CD14-positive monocyte (primary cell): ENCODE measurements at regions not wholly inside any gene's neighbourhood (a gene's known extent, or its start where the extent isn't known, plus 50 kb on each side); places are given as distances from the start of the nearest gene placed in this dataset.

Source experiments
- DNase-seq, 3 donors: peaks; one replicate each; pipeline ENCODE4 v3.0.0-alpha.2; 2011 to 2022
- H2AFZ ChIP-seq: 2 replicates; pipeline ENCODE4 v1.6.0; 2012; ENCODE audit warnings: mild to moderate bottlenecking, low read depth, low read length, inconsistent platforms; ENCODE audit not compliant: insufficient read depth, poor library complexity, severe bottlenecking
- H3K27ac ChIP-seq, 2 donors: 1 replicate in 1 of 2; 2 replicates in 1 of 2; pipeline ENCODE4 v1.5.1; 2012 to 2013; ENCODE audit warnings: low read length in 2 of 2, control low read depth in 1 of 2, inconsistent platforms in 1 of 2, low read depth in 1 of 2, mild to moderate bottlenecking in 1 of 2
- H3K27me3 ChIP-seq, 2 donors: one replicate each; pipeline versions ENCODE4 v1.6.0 to v1.6.1; 2011 to 2013; ENCODE audit warnings: low read length in 2 of 2; ENCODE audit not compliant: control insufficient read depth in 2 of 2, insufficient read depth in 2 of 2
- H3K36me3 ChIP-seq, 2 donors: replicated peaks in 1 of 2; 1 replicate in 1 of 2; 2 replicates in 1 of 2; pipeline versions ENCODE4 v1.5.1 to v1.6.1; 2012 to 2013; ENCODE audit warnings: low read length in 2 of 2, control low read depth in 1 of 2, inconsistent platforms in 1 of 2, mild to moderate bottlenecking in 1 of 2; ENCODE audit not compliant: insufficient read depth in 2 of 2, control insufficient read depth in 1 of 2
- H3K4me1 ChIP-seq, 2 donors: 1 replicate in 1 of 2; 2 replicates in 1 of 2; pipeline versions ENCODE4 v1.5.1 to v1.6.1; 2012 to 2013; ENCODE audit warnings: low read length in 2 of 2, control low read depth in 1 of 2, inconsistent platforms in 1 of 2, mild to moderate bottlenecking in 1 of 2, moderate library complexity in 1 of 2; ENCODE audit not compliant: insufficient read depth in 2 of 2, control insufficient read depth in 1 of 2
- H3K4me2 ChIP-seq: replicated peaks from 2 replicates; pipeline ENCODE3; 2012; ENCODE audit warnings: low read length, moderate library complexity, mild to moderate bottlenecking; ENCODE audit not compliant: poor library complexity, severe bottlenecking; ENCODE audit errors: extremely low read depth
- H3K4me3 ChIP-seq, 3 experiments: fragments of 200-600 bp in 1 of 3; sonication (generic) in 1 of 3; replicated peaks in 1 of 3; 1 replicate in 2 of 3; 2 replicates in 1 of 3; pipeline ENCODE4 v1.5.1; 2011 to 2013; ENCODE audit warnings: low read length in 3 of 3, mild to moderate bottlenecking in 3 of 3, control low read depth in 2 of 3, low read depth in 2 of 3, inconsistent platforms in 1 of 3, moderate library complexity in 1 of 3
- H3K79me2 ChIP-seq: 2 replicates; pipeline ENCODE4 v1.6.0; 2012; ENCODE audit warnings: mild to moderate bottlenecking, control low read depth, inconsistent platforms, low read length, moderate library complexity; ENCODE audit not compliant: insufficient read depth
- H3K9ac ChIP-seq: 2 replicates; pipeline ENCODE4 v1.6.0; 2017; ENCODE audit warnings: low read length, mild to moderate bottlenecking; ENCODE audit not compliant: insufficient read depth, poor library complexity, severe bottlenecking
- H3K9me3 ChIP-seq, 2 donors: replicated peaks in 1 of 2; 1 replicate in 1 of 2; 2 replicates in 1 of 2; pipeline versions ENCODE4 v1.5.1 to v1.6.1; 2012 to 2013; ENCODE audit warnings: low read length in 2 of 2, control low read depth in 1 of 2; ENCODE audit not compliant: control insufficient read depth in 1 of 2, insufficient read depth in 1 of 2
- H4K20me1 ChIP-seq: 2 replicates; pipeline ENCODE4 v1.6.0; 2012; ENCODE audit warnings: mild to moderate bottlenecking, low read length, control low read depth, moderate library complexity; ENCODE audit not compliant: insufficient read depth
- H3K27ac Mint-ChIP-seq, 7 donors: one replicate each; pipeline ENCODE4 v1.8.0; 2020; ENCODE audit warnings: mild to moderate bottlenecking in 7 of 7, mixed read lengths in 7 of 7, moderate library complexity in 6 of 7, inconsistent platforms in 2 of 7
- H3K27me3 Mint-ChIP-seq, 3 donors: one replicate each; pipeline ENCODE4 v1.8.0; 2021 to 2022; ENCODE audit warnings: low read depth in 3 of 3, mild to moderate bottlenecking in 3 of 3, mixed read lengths in 3 of 3, moderate library complexity in 3 of 3, inconsistent platforms in 1 of 3
- H3K36me3 Mint-ChIP-seq, 2 donors: one replicate each; pipeline ENCODE4 v1.8.0; 2020; ENCODE audit warnings: mixed read lengths in 2 of 2, inconsistent platforms in 1 of 2, mild to moderate bottlenecking in 1 of 2
- H3K4me1 Mint-ChIP-seq: one replicate; pipeline ENCODE4 v1.8.0; 2020; ENCODE audit warnings: mild to moderate bottlenecking, mixed read lengths
- H3K4me3 Mint-ChIP-seq, 2 donors: one replicate each; pipeline ENCODE4 v1.8.0; 2020; ENCODE audit warnings: mild to moderate bottlenecking in 2 of 2, mixed read lengths in 2 of 2, moderate library complexity in 1 of 2
- H3K9me3 Mint-ChIP-seq, 7 donors: one replicate each; pipeline ENCODE4 v1.8.0; 2020 to 2022; ENCODE audit warnings: mixed read lengths in 7 of 7, mild to moderate bottlenecking in 6 of 7, moderate library complexity in 6 of 7, inconsistent platforms in 2 of 7
- WGBS: methylation state at CpG from one replicate; pipeline ENCODE4 v1.1.5; 2013; ENCODE audit warnings: missing lambda C conversion rate; ENCODE audit not compliant: insufficient coverage; 5-methylcytosine and 5-hydroxymethylcytosine counted together
- intact Hi-C, 2 donors: fragments of 100-400 bp; cut with micrococcal nuclease; formaldehyde crosslinking; loops; one replicate each; pipeline versions ENCODE4 v1.15.0 to v1.15.1; 2023
- TF ChIP-seq, protein P1 (sequence below): fragments of 200-600 bp; IDR thresholded peaks from one replicate; pipeline ENCODE4 v1.8.0; 2022; ENCODE audit warnings: antibody characterized with exemption, mild to moderate bottlenecking

DNA sequence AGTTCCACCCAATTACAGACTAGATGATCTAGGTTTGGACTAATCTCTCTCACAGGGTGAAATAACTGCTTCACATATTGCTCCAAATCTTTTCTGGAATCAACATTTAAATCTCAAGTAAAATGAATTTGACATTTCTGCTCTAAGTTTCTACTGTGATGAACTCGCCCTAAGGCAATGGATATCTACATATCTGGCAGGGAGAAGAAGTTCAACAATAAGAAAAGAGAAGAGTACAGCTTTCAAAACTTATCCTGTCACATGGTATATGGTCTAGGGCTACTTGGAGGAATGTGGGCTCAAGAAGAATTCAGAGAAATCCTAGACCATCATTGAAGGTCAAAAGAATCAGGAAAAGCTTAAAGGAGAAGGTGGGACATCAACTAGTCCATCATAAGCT is 440.2 kb downstream of the MBD2 start:
- WGBS = no CpG with 5 or more reads among the region's 1 CpG
- H3K27me3 ChIP-seq = no peaks in the 10 kb centered on the region
- no peak overlapping the region for H3K4me3 Mint-ChIP-seq
- no peaks in the 10 kb centered on the region for H3K4me1 Mint-ChIP-seq
- no peaks in the 10 kb centered on the region for H3K4me1 ChIP-seq
- H3K36me3 ChIP-seq = no peaks in the 10 kb centered on the region
- TF ChIP-seq, protein P1, sequence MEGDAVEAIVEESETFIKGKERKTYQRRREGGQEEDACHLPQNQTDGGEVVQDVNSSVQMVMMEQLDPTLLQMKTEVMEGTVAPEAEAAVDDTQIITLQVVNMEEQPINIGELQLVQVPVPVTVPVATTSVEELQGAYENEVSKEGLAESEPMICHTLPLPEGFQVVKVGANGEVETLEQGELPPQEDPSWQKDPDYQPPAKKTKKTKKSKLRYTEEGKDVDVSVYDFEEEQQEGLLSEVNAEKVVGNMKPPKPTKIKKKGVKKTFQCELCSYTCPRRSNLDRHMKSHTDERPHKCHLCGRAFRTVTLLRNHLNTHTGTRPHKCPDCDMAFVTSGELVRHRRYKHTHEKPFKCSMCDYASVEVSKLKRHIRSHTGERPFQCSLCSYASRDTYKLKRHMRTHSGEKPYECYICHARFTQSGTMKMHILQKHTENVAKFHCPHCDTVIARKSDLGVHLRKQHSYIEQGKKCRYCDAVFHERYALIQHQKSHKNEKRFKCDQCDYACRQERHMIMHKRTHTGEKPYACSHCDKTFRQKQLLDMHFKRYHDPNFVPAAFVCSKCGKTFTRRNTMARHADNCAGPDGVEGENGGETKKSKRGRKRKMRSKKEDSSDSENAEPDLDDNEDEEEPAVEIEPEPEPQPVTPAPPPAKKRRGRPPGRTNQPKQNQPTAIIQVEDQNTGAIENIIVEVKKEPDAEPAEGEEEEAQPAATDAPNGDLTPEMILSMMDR = no peak
- H3K9me3 Mint-ChIP-seq = peaks cover 0 to 12% (median 1%) of the 10 kb centered on the region in 7 donors
- no peak overlapping the region for H3K27ac Mint-ChIP-seq
- H4K20me1 ChIP-seq = no peaks in the 10 kb centered on the region
- no peak for DNase-seq
- no peaks in the 10 kb centered on the region for H3K79me2 ChIP-seq
- no peak overlapping the region for H3K4me3 ChIP-seq
- H3K4me2 ChIP-seq = no peak overlapping the region
- intact Hi-C loops = no loop called here
- H3K9ac ChIP-seq = no peak overlapping the region
- H2AFZ ChIP-seq = no peak overlapping the region
- no peaks in the 10 kb centered on the region for H3K36me3 Mint-ChIP-seq
- H3K9me3 ChIP-seq = no peaks in the 10 kb centered on the region
- H3K27ac ChIP-seq = no peak overlapping the region
- H3K27me3 Mint-ChIP-seq = no peaks in the 10 kb centered on the region

- H3K4me2 ChIP-seq = no peak overlapping the region
- no peaks in the 10 kb centered on the region for H3K79me2 ChIP-seq
- H4K20me1 ChIP-seq = no peaks in the 10 kb centered on the region
- TF ChIP-seq, protein P1 = no peak
- H3K27me3 Mint-ChIP-seq = no peaks in the 10 kb centered on the region
- no peaks in the 10 kb centered on the region for H3K4me1 Mint-ChIP-seq
- no peak overlapping the region for H3K27ac ChIP-seq
- intact Hi-C loops = no loop called here
- H3K4me1 ChIP-seq = no peaks in the 10 kb centered on the region
- no peaks in the 10 kb centered on the region for H3K36me3 ChIP-seq
- peaks cover 3 to 5% of the 10 kb centered on the region in 2 donors for H3K9me3 ChIP-seq
- H3K9ac ChIP-seq = no peak overlapping the region
- H3K27ac Mint-ChIP-seq = no peak overlapping the region
- no peak overlapping the region for H3K4me3 Mint-ChIP-seq
- H3K36me3 Mint-ChIP-seq = no peaks in the 10 kb centered on the region
- no peaks in the 10 kb centered on the region for H3K27me3 ChIP-seq
- H2AFZ ChIP-seq = no peak overlapping the region
- H3K4me3 ChIP-seq = no peak overlapping the region
- no peak for DNase-seq
- no CpG with 5 or more reads among the region's 1 CpG for WGBS
- H3K9me3 Mint-ChIP-seq = peaks cover 0 to 17% (median 5%) of the 10 kb centered on the region in 7 donors
Measured at GRCh38 chr18:53780666-53781065, 443.8 kb downstream of the MBD2 start.
